ENCODE measurements at regions not wholly inside any gene's neighbourhood (a gene's known extent, or its start where the extent isn't known, plus 50 kb on each side); places are given as distances from the start of the nearest gene placed in this dataset.

GRCh38 chr3:194832346-194833104, 146.8 kb downstream of the FAM43A start:
- CTCF ChIA-PET, result no interaction called here
- POLR2A ChIA-PET, result no interaction called here
- no peaks in the 10 kb centered on the region for H3K9me3 ChIP-seq (ENCODE audit: control insufficient read depth, insufficient read depth, low read depth, low read length)
- TF ChIP-seq ZNF777 (tag by site-specific recombination; IDR thresholded peaks at IDR 0.05; ENCODE audit: borderline replicate concordance), result no peak
- no peak for TF ChIP-seq ZNF701 (tag by site-specific recombination; IDR thresholded peaks at IDR 0.05)
- no peak for TF ChIP-seq ZNF19 (tag by site-specific recombination; IDR thresholded peaks at IDR 0.05; ENCODE audit: low read depth)
- TF ChIP-seq PBX3 (CRISPR knock-in tag; IDR thresholded peaks at IDR 0.05), result no peak
- TF ChIP-seq ZNF211 (tag by site-specific recombination; IDR thresholded peaks at IDR 0.05; ENCODE audit: low read depth), result no peak
- H3K27ac ChIP-seq (ENCODE audit: extremely low read depth, low read depth, low read length), result no peak overlapping the region
- no peaks in the 10 kb centered on the region for H3K36me3 ChIP-seq (ENCODE audit: control insufficient read depth in 2 of 2, insufficient read depth in 1 of 2, low read length in 2 of 2)
- no peak overlapping the region for H3K4me3 ChIP-seq (ENCODE audit: low read depth, low read length)
- H3K4me1 ChIP-seq (ENCODE audit: control insufficient read depth, insufficient read depth, low read length), result no peaks in the 10 kb centered on the region

GRCh38 chr3:194833114-194833910, 147.6 kb downstream of the FAM43A start:
- H3K27ac ChIP-seq (ENCODE audit: extremely low read depth, low read depth, low read length), result no peak overlapping the region
- no peaks in the 10 kb centered on the region for H3K4me1 ChIP-seq (ENCODE audit: control insufficient read depth, insufficient read depth, low read length)
- POLR2A ChIA-PET, result no interaction called here
- TF ChIP-seq EGR2 (tag by site-specific recombination; IDR thresholded peaks at IDR 0.05; ENCODE audit: low read depth) (no peak), HOXA7 (CRISPR knock-in tag; IDR thresholded peaks at IDR 0.05; ENCODE audit: borderline replicate concordance) (no peak), ZFP3 (tag by site-specific recombination; IDR thresholded peaks at IDR 0.05; ENCODE audit: low read depth) (no peak), KLF17 (tag by site-specific recombination; IDR thresholded peaks at IDR 0.05) (no peak), ZFP69B (tag by site-specific recombination; IDR thresholded peaks at IDR 0.05) (no peak), SETDB1 (IDR thresholded peaks at IDR 0.05; ENCODE audit: insufficient read length, low read length) (no peak), ZNF157 (tag by site-specific recombination; IDR thresholded peaks at IDR 0.05) (no peak), ZNF23 (tag by site-specific recombination; IDR thresholded peaks at IDR 0.05; ENCODE audit: borderline replicate concordance) (no peak), ZBTB6 (tag by site-specific recombination; IDR thresholded peaks at IDR 0.05) (no peak), ZNF398 (tag by site-specific recombination; IDR thresholded peaks at IDR 0.05) (no peak), ZNF610 (tag by site-specific recombination; IDR thresholded peaks at IDR 0.05; ENCODE audit: borderline replicate concordance) (no peak), ZNF473 (tag by site-specific recombination; IDR thresholded peaks at IDR 0.05) (no peak), ZNF518A (tag by site-specific recombination; conservative IDR thresholded peaks at IDR 0.05; ENCODE audit: low read depth) (no peak), ZNF175 (tag by site-specific recombination; IDR thresholded peaks at IDR 0.05) (no peak), ZNF37A (tag by site-specific recombination; IDR thresholded peaks at IDR 0.05) (no peak), ZSCAN30 (tag by site-specific recombination; IDR thresholded peaks at IDR 0.05) (no peak), ZNF768 (tag by site-specific recombination; IDR thresholded peaks at IDR 0.05) (no peak)
- H3K9me3 ChIP-seq (ENCODE audit: control insufficient read depth, insufficient read depth, low read depth, low read length), result no peaks in the 10 kb centered on the region
- CTCF ChIA-PET, result no interaction called here
- H3K36me3 ChIP-seq (ENCODE audit: control insufficient read depth in 2 of 2, insufficient read depth in 1 of 2, low read length in 2 of 2), result no peaks in the 10 kb centered on the region
- no peak overlapping the region for H3K4me3 ChIP-seq (ENCODE audit: low read depth, low read length)
